Stimulated activated CD4-positive, alpha-beta T cell treated with anti-CD3 and anti-CD28 coated beads, TNF-alpha, amount 100 ng/mL, for 1 hour (primary cell): ENCODE measurements at regions not wholly inside any gene's neighbourhood (a gene's known extent, or its start where the extent isn't known, plus 50 kb on each side); places are given as distances from the start of the nearest gene placed in this dataset.
"Not testable (repeated sequence)": the region's sequence is repeated elsewhere in the genome, so short reads cannot be mapped to it uniquely, and the experiment has no call there.

Experiments used
- DNase-seq, 3 donors: peaks; one replicate each; pipeline ENCODE4 v3.0.0-alpha.2; 2020; ENCODE audit warnings: low read depth in 3 of 3, low spot score in 1 of 3

- no peak for DNase-seq
Observed at GRCh38 chrX:9267415-9267814, 197.4 kb upstream of the TBL1X start.

- DNase-seq, result no peak
Observed at GRCh38 chrX:9269134-9269533, 195.7 kb upstream of the TBL1X start.

- DNase-seq, result no peak
Observed at GRCh38 chrX:9271789-9272525, 192.9 kb upstream of the TBL1X start.

GRCh38 chrX:9273744-9274143 lies 191.1 kb upstream of the TBL1X start:
- no peak for DNase-seq

- DNase-seq, result no peak
Observed at GRCh38 chrX:9278475-9279233, 186.2 kb upstream of the TBL1X start.

- no peak for DNase-seq
Observed at GRCh38 chrX:9279234-9279544, 185.7 kb upstream of the TBL1X start.

GRCh38 chrX:9280831-9281230 lies 184.0 kb upstream of the TBL1X start:
- no peak for DNase-seq

- DNase-seq, result no peak
Observed at GRCh38 chrX:9282325-9282724, 182.5 kb upstream of the TBL1X start.

GRCh38 chrX:9285342-9285771 lies 179.5 kb upstream of the TBL1X start:
- peak in 1 of 3 donors; percentile 20 for DNase-seq

- DNase-seq, result no peak
Observed at GRCh38 chrX:9286234-9286633, 178.6 kb upstream of the TBL1X start.

- no peak for DNase-seq
Observed at GRCh38 chrX:9291629-9292028, 173.2 kb upstream of the TBL1X start.

GRCh38 chrX:9293051-9293496 lies 171.8 kb upstream of the TBL1X start:
- DNase-seq, result no peak

GRCh38 chrX:9293903-9294302 lies 171.0 kb upstream of the TBL1X start:
- DNase-seq, result no peak

- DNase-seq, result no peak
Observed at GRCh38 chrX:9295551-9295950, 169.3 kb upstream of the TBL1X start.

GRCh38 chrX:9298221-9298620 lies 166.6 kb upstream of the TBL1X start:
- no peak for DNase-seq

- not testable (repeated sequence) for DNase-seq
Observed at GRCh38 chrX:9299681-9300080, 165.2 kb upstream of the TBL1X start.

GRCh38 chrX:9301836-9302235 lies 163.0 kb upstream of the TBL1X start:
- DNase-seq, result no peak

- DNase-seq, result no peak
Observed at GRCh38 chrX:9302381-9302780, 162.5 kb upstream of the TBL1X start.

- no peak for DNase-seq
Observed at GRCh38 chrX:9308426-9308825, 156.4 kb upstream of the TBL1X start.

GRCh38 chrX:9310616-9311015 lies 154.2 kb upstream of the TBL1X start:
- no peak for DNase-seq

- DNase-seq, result no peak
Observed at GRCh38 chrX:9311421-9312160, 153.3 kb upstream of the TBL1X start.
